ENCODE measurements at regions not wholly inside any gene's neighbourhood (a gene's known extent, or its start where the extent isn't known, plus 50 kb on each side); places are given as distances from the start of the nearest gene placed in this dataset.

GRCh38 chr7:155399577-155399976, 58.4 kb upstream of the EN2 start:
- POLR2A ChIA-PET, result no interaction called here
- CTCF ChIA-PET, result no interaction called here
- H3K27me3 ChIP-seq (ENCODE audit: control insufficient read depth, insufficient read depth, low read length), result no peaks in the 10 kb centered on the region
- H3K9me3 ChIP-seq (ENCODE audit: control insufficient read depth, insufficient read depth, low read length), result 0 out of 2 replicates have a peak, but pooled peaks cover 4% of the 10 kb centered on the region
- no peak overlapping the region for H3K27ac ChIP-seq (ENCODE audit: low read depth, low read length)
- no peak overlapping the region for H3K4me3 ChIP-seq (ENCODE audit: low read depth, low read length)
- DNase-seq (ENCODE audit: low read depth, low spot score), result no peak
- TF ChIP-seq CTCF (IDR thresholded peaks at IDR 0.05; ENCODE audit: low read depth, low read length), result no peak

- DNase-seq (ENCODE audit: low read depth, low spot score), result no peak
- no peak overlapping the region for H3K27ac ChIP-seq (ENCODE audit: low read depth, low read length)
- ChIA-PET POLR2A (no interaction called here), CTCF (no interaction called here)
- H3K9me3 ChIP-seq (ENCODE audit: control insufficient read depth, insufficient read depth, low read length), result 0 out of 2 replicates have a peak, but pooled peaks cover 4% of the 10 kb centered on the region
- H3K27me3 ChIP-seq (ENCODE audit: control insufficient read depth, insufficient read depth, low read length), result no peaks in the 10 kb centered on the region
- TF ChIP-seq CTCF (IDR thresholded peaks at IDR 0.05; ENCODE audit: low read depth, low read length), result no peak
- no peak overlapping the region for H3K4me3 ChIP-seq (ENCODE audit: low read depth, low read length)
These were observed 56.7 kb upstream of the EN2 start for GRCh38 chr7:155401231-155401630.

- TF ChIP-seq CTCF (IDR thresholded peaks at IDR 0.05; ENCODE audit: low read depth, low read length), result no peak
- Histone ChIP-seq H3K4me3 (ENCODE audit: low read depth, low read length) (no peak overlapping the region), H3K27me3 (ENCODE audit: control insufficient read depth, insufficient read depth, low read length) (no peaks in the 10 kb centered on the region), H3K9me3 (ENCODE audit: control insufficient read depth, insufficient read depth, low read length) (0 out of 2 replicates have a peak, but pooled peaks cover 4% of the 10 kb centered on the region), H3K27ac (ENCODE audit: low read depth, low read length) (no peak overlapping the region)
- no peak for DNase-seq (ENCODE audit: low read depth, low spot score)
- ChIA-PET POLR2A (no interaction called here), CTCF (no interaction called here)
These were observed 56.0 kb upstream of the EN2 start for GRCh38 chr7:155401884-155402283.

GRCh38 chr7:155402941-155403340, 55.0 kb upstream of the EN2 start:
- no peak for DNase-seq (ENCODE audit: low read depth, low spot score)
- Histone ChIP-seq H3K27me3 (ENCODE audit: control insufficient read depth, insufficient read depth, low read length) (no peaks in the 10 kb centered on the region), H3K9me3 (ENCODE audit: control insufficient read depth, insufficient read depth, low read length) (0 out of 2 replicates have a peak, but pooled peaks cover 4% of the 10 kb centered on the region), H3K27ac (ENCODE audit: low read depth, low read length) (no peak overlapping the region), H3K4me3 (ENCODE audit: low read depth, low read length) (no peak overlapping the region)
- ChIA-PET POLR2A (no interaction called here), CTCF (no interaction called here)
- TF ChIP-seq CTCF (IDR thresholded peaks at IDR 0.05; ENCODE audit: low read depth, low read length), result no peak

GRCh38 chr7:155404976-155405375, 53.0 kb upstream of the EN2 start:
- H3K27ac ChIP-seq (ENCODE audit: low read depth, low read length), result no peak overlapping the region
- H3K27me3 ChIP-seq (ENCODE audit: control insufficient read depth, insufficient read depth, low read length), result no peaks in the 10 kb centered on the region
- DNase-seq (ENCODE audit: low read depth, low spot score), result no peak
- CTCF ChIA-PET, result no interaction called here
- POLR2A ChIA-PET, result interaction anchor here (0.7 kb wide), 1 partner anchor 45 kb away, joined by 3 read pairs; no protein-coding TSS in a partner anchor
- H3K4me3 ChIP-seq (ENCODE audit: low read depth, low read length), result no peak overlapping the region
- no peaks in the 10 kb centered on the region; the same call in 1 of the 2 replicates for H3K9me3 ChIP-seq (ENCODE audit: control insufficient read depth, insufficient read depth, low read length)
- no peak for TF ChIP-seq CTCF (IDR thresholded peaks at IDR 0.05; ENCODE audit: low read depth, low read length)
